Type B pancreatic cell (in vitro differentiated cells): ENCODE measurements at regions not wholly inside any gene's neighbourhood (a gene's known extent, or its start where the extent isn't known, plus 50 kb on each side); places are given as distances from the start of the nearest gene placed in this dataset.

Experiments used
- DNase-seq: peaks from one replicate; pipeline ENCODE4 v3.0.0; 2021; ENCODE audit warnings: mixed read lengths; ENCODE audit not compliant: unreplicated experiment; ENCODE audit errors: extremely low spot score
- H3K27ac Mint-ChIP-seq: 2 replicates; pipeline ENCODE4 v1.8.0; 2021; ENCODE audit warnings: mild to moderate bottlenecking, mixed read lengths
- H3K27me3 Mint-ChIP-seq: 2 replicates; pipeline ENCODE4 v1.8.0; 2021; ENCODE audit warnings: mixed read lengths
- H3K36me3 Mint-ChIP-seq: 2 replicates; pipeline ENCODE4 v1.8.0; 2021; ENCODE audit warnings: mixed read lengths
- H3K4me1 Mint-ChIP-seq: one replicate; pipeline ENCODE4 v1.8.0; 2021; ENCODE audit warnings: mixed read lengths; ENCODE audit not compliant: unreplicated experiment
- H3K4me3 Mint-ChIP-seq: 2 replicates; pipeline ENCODE4 v1.8.0; 2021; ENCODE audit warnings: mild to moderate bottlenecking, mixed read lengths
- H3K9me3 Mint-ChIP-seq: 2 replicates; pipeline ENCODE4 v1.8.0; 2021; ENCODE audit warnings: mixed read lengths
- CTCF ChIP-seq: fragments of 200-600 bp; sonication (generic); conservative IDR thresholded peaks from 2 replicates; pipeline ENCODE4 v1.5.0; 2021; ENCODE audit warnings: antibody characterized with exemption, mild to moderate bottlenecking

- Mint-ChIP-seq H3K4me1 (peaks cover 10% of the 10 kb centered on the region), H3K27me3 (peaks cover 5% of the 10 kb centered on the region), H3K9me3 (peaks cover 5% of the 10 kb centered on the region), H3K36me3 (no peaks in the 10 kb centered on the region), H3K27ac (no peak overlapping the region), H3K4me3 (no peak overlapping the region)
- no peak for TF ChIP-seq CTCF
- no peak for DNase-seq
These were observed 109.6 kb downstream of the SLC35B3 start for GRCh38 chr6:8325743-8326142.

- H3K4me3 Mint-ChIP-seq = no peak overlapping the region
These were observed 112.7 kb downstream of the SLC35B3 start for GRCh38 chr6:8322659-8323058.

GRCh38 chr6:8321671-8322404 is 113.5 kb downstream of the SLC35B3 start:
- H3K27ac Mint-ChIP-seq = no peak overlapping the region

More at GRCh38 chr6:8322659-8323058, 112.7 kb downstream of the SLC35B3 start:
- Mint-ChIP-seq H3K27ac (no peak overlapping the region), H3K4me1 (no peaks in the 10 kb centered on the region), H3K9me3 (peaks cover 5% of the 10 kb centered on the region), H3K27me3 (peaks cover 15% of the 10 kb centered on the region), H3K36me3 (no peaks in the 10 kb centered on the region)
- DNase-seq = no peak
- no peak for TF ChIP-seq CTCF

GRCh38 chr6:8315154-8315553 is 120.2 kb downstream of the SLC35B3 start:
- no peaks in the 10 kb centered on the region for H3K4me1 Mint-ChIP-seq
- peaks cover 15% of the 10 kb centered on the region for H3K9me3 Mint-ChIP-seq
- TF ChIP-seq CTCF = no peak
- no peak overlapping the region for H3K27ac Mint-ChIP-seq
- no peak for DNase-seq
- H3K36me3 Mint-ChIP-seq = peaks cover 5% of the 10 kb centered on the region
- peaks cover 10% of the 10 kb centered on the region for H3K27me3 Mint-ChIP-seq
- H3K4me3 Mint-ChIP-seq = no peak overlapping the region

More at GRCh38 chr6:8321671-8322404, 113.5 kb downstream of the SLC35B3 start:
- Mint-ChIP-seq H3K36me3 (no peaks in the 10 kb centered on the region), H3K4me1 (no peaks in the 10 kb centered on the region), H3K4me3 (no peak overlapping the region), H3K9me3 (peaks cover 5% of the 10 kb centered on the region), H3K27me3 (peaks cover 15% of the 10 kb centered on the region)
- DNase-seq = no peak
- TF ChIP-seq CTCF = no peak

GRCh38 chr6:8301502-8301901 is 133.8 kb downstream of the SLC35B3 start:
- Mint-ChIP-seq H3K27me3 (no peaks in the 10 kb centered on the region), H3K36me3 (no peaks in the 10 kb centered on the region), H3K4me3 (no peak overlapping the region), H3K4me1 (no peaks in the 10 kb centered on the region), H3K27ac (no peak overlapping the region), H3K9me3 (no peaks in the 10 kb centered on the region)
- no peak for DNase-seq
- TF ChIP-seq CTCF = no peak
